ENCODE measurements at regions not wholly inside any gene's neighbourhood (a gene's known extent, or its start where the extent isn't known, plus 50 kb on each side); places are given as distances from the start of the nearest gene placed in this dataset.
A peak's percentile ranks its signal among the peaks of the same experiment; 100 is the strongest.
"Not testable (repeated sequence)": the region's sequence is repeated elsewhere in the genome, so short reads cannot be mapped to it uniquely, and the experiment has no call there.

GRCh38 chr20:48401359-48401758 is 426.4 kb downstream of the PREX1 start:
- peaks cover 17 to 87% of the 10 kb centered on the region in 2 experiments for H3K27me3 ChIP-seq (ENCODE audit: control insufficient read depth in 1 of 2, insufficient read depth in 1 of 2, low read length in 2 of 2)
- H3K4me3 ChIP-seq (ENCODE audit: insufficient read depth in 1 of 2, low read depth in 1 of 2, low read length in 2 of 2) = no peak overlapping the region
- H4K91ac ChIP-seq (ENCODE audit: low read length) = no peak overlapping the region
- no peak overlapping the region for H3K23ac ChIP-seq (ENCODE audit: low read length in 2 of 2)
- peaks cover 31% of the 10 kb centered on the region for H3K4me1 ChIP-seq (ENCODE audit: control insufficient read depth, insufficient read depth, low read depth, low read length)
- WGBS = 69% methylated on average over 3 of the region's 6 CpGs
- H2AFZ ChIP-seq (ENCODE audit: low read depth, low read length) = no peak overlapping the region
- no peak overlapping the region for H3K14ac ChIP-seq (ENCODE audit: low read length in 2 of 2)
- H4K8ac ChIP-seq (ENCODE audit: low read length) = no peak overlapping the region
- H3K9me3 ChIP-seq (ENCODE audit: control insufficient read depth, low read length) = no peaks in the 10 kb centered on the region
- H2AK5ac ChIP-seq (ENCODE audit: low read length, severe bottlenecking) = no peak overlapping the region
- H2BK15ac ChIP-seq (ENCODE audit: low read depth, poor library complexity, severe bottlenecking) = no peak overlapping the region
- H3K36me3 ChIP-seq (ENCODE audit: control insufficient read depth in 1 of 2, insufficient read depth in 2 of 2, low read depth in 1 of 2, low read length in 2 of 2) = no peaks in the 10 kb centered on the region
- no peak overlapping the region for H2BK5ac ChIP-seq (ENCODE audit: low read depth, low read length, poor library complexity, severe bottlenecking)
- H3K18ac ChIP-seq (ENCODE audit: low read depth in 1 of 2, low read length in 2 of 2) = no peak overlapping the region
- H3K4me2 ChIP-seq (ENCODE audit: low read length, poor library complexity, severe bottlenecking) = no peak overlapping the region
- DNase-seq = no peak
- H2BK120ac ChIP-seq (ENCODE audit: low read depth, low read length) = no peak overlapping the region
- H3K4ac ChIP-seq (ENCODE audit: low read depth in 1 of 2, low read length in 2 of 2) = no peak overlapping the region
- no peak overlapping the region for H3K27ac ChIP-seq (ENCODE audit: low read length, poor library complexity, severe bottlenecking)
- H2BK12ac ChIP-seq (ENCODE audit: low read length in 2 of 2) = no peak overlapping the region
- H3K9ac ChIP-seq (ENCODE audit: low read length) = no peak overlapping the region
- H3K79me1 ChIP-seq (replicated peaks; ENCODE audit: low read length, poor library complexity, severe bottlenecking) = no peaks in the 10 kb centered on the region

GRCh38 chr20:48400009-48400408 is 427.8 kb downstream of the PREX1 start:
- Histone ChIP-seq H2BK120ac (ENCODE audit: low read depth, low read length) (no peak overlapping the region), H3K4ac (ENCODE audit: low read depth in 1 of 2, low read length in 2 of 2) (no peak overlapping the region), H2BK15ac (ENCODE audit: low read depth, poor library complexity, severe bottlenecking) (no peak overlapping the region), H3K9me3 (ENCODE audit: control insufficient read depth, low read length) (no peaks in the 10 kb centered on the region), H3K4me1 (ENCODE audit: control insufficient read depth, insufficient read depth, low read depth, low read length) (peaks cover 34% of the 10 kb centered on the region), H4K91ac (ENCODE audit: low read length) (no peak overlapping the region), H3K36me3 (ENCODE audit: control insufficient read depth in 1 of 2, insufficient read depth in 2 of 2, low read depth in 1 of 2, low read length in 2 of 2) (no peaks in the 10 kb centered on the region), H3K79me1 (replicated peaks; ENCODE audit: low read length, poor library complexity, severe bottlenecking) (no peaks in the 10 kb centered on the region), H3K27ac (ENCODE audit: low read length, poor library complexity, severe bottlenecking) (no peak overlapping the region), H2AFZ (ENCODE audit: low read depth, low read length) (no peak overlapping the region), H2AK5ac (ENCODE audit: low read length, severe bottlenecking) (peak overlapping the region; percentile 65), H3K4me2 (ENCODE audit: low read length, poor library complexity, severe bottlenecking) (no peak overlapping the region), H3K14ac (ENCODE audit: low read length in 2 of 2) (no peak overlapping the region), H3K4me3 (ENCODE audit: insufficient read depth in 1 of 2, low read depth in 1 of 2, low read length in 2 of 2) (no peak overlapping the region), H3K9ac (ENCODE audit: low read length) (no peak overlapping the region), H4K8ac (ENCODE audit: low read length) (no peak overlapping the region), H3K18ac (ENCODE audit: low read depth in 1 of 2, low read length in 2 of 2) (no peak overlapping the region), H3K27me3 (ENCODE audit: control insufficient read depth in 1 of 2, insufficient read depth in 1 of 2, low read length in 2 of 2) (peaks cover 17 to 96% of the 10 kb centered on the region in 2 experiments), H3K23ac (ENCODE audit: low read length in 2 of 2) (no peak overlapping the region), H2BK5ac (ENCODE audit: low read depth, low read length, poor library complexity, severe bottlenecking) (no peak overlapping the region), H2BK12ac (ENCODE audit: low read length in 2 of 2) (no peak overlapping the region)
- no peak for DNase-seq
- 77% methylated on average over 7 of the region's 8 CpGs for WGBS

DNA sequence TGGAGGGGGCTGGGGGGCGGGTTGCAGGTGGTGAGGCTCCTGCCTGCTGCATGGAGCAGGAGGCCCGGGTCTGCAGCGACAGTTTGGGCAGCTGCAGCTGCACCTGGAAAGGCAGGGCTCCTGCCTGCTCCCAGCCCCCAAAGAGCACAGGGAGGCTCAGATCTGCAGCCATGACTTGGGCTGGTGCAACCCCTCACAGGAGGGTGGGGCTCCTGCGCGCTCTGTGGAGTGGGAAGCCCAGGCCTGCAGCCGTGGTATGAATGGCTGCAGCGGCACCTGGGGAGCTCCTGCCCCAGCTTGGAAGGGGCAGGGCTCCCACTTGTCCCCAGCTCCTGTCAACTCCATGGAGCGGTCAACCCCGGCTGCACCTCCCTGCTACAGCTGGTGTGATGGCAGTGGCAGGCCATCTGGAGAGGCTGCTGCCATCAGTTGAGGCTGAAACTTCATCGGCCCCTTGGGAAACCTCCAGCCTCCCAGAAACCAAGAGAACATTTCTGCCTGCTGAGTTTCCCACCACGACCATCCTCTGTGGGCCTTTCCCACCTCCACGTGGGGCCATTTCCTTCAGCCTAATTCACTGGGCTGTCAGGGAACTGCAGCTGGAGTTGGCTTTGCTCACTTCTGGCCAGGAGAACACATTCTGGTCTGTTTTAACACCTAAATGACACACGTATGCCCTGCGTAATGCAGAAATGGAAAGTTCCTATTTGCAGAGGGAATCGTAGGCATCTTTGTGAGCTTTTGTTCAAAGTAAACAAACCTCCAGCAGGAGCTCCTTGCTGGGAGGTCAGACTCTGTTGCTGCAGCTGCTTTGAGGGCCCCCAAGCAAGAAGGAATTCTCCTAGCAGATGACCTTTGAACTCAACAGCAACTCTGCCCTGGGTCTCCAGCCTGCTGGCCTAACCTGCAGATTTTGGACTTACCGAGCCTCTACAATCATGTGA is 429.0 kb downstream of the PREX1 start:
- Histone ChIP-seq H3K79me1 (replicated peaks; ENCODE audit: low read length, poor library complexity, severe bottlenecking) (no peaks in the 10 kb centered on the region), H3K18ac (ENCODE audit: low read depth in 1 of 2, low read length in 2 of 2) (no peak overlapping the region), H2BK12ac (ENCODE audit: low read length in 2 of 2) (no peak overlapping the region), H3K4me3 (ENCODE audit: insufficient read depth in 1 of 2, low read depth in 1 of 2, low read length in 2 of 2) (no peak overlapping the region), H4K8ac (ENCODE audit: low read length) (no peak overlapping the region), H2BK120ac (ENCODE audit: low read depth, low read length) (no peak overlapping the region), H3K23ac (ENCODE audit: low read length in 2 of 2) (no peak overlapping the region), H3K36me3 (ENCODE audit: control insufficient read depth in 1 of 2, insufficient read depth in 2 of 2, low read depth in 1 of 2, low read length in 2 of 2) (no peaks in the 10 kb centered on the region), H3K9me3 (ENCODE audit: control insufficient read depth, low read length) (no peaks in the 10 kb centered on the region), H3K4me1 (ENCODE audit: control insufficient read depth, insufficient read depth, low read depth, low read length) (peaks cover 35% of the 10 kb centered on the region), H4K91ac (ENCODE audit: low read length) (no peak overlapping the region), H3K4ac (ENCODE audit: low read depth in 1 of 2, low read length in 2 of 2) (no peak overlapping the region), H3K9ac (ENCODE audit: low read length) (no peak overlapping the region), H3K14ac (ENCODE audit: low read length in 2 of 2) (no peak overlapping the region), H3K4me2 (ENCODE audit: low read length, poor library complexity, severe bottlenecking) (no peak overlapping the region), H3K27ac (ENCODE audit: low read length, poor library complexity, severe bottlenecking) (peak overlapping the region; percentile 80), H2BK5ac (ENCODE audit: low read depth, low read length, poor library complexity, severe bottlenecking) (peak overlapping the region; percentile 69), H3K27me3 (ENCODE audit: control insufficient read depth in 1 of 2, insufficient read depth in 1 of 2, low read length in 2 of 2) (peaks cover 17 to 98% of the 10 kb centered on the region in 2 experiments), H2AK5ac (ENCODE audit: low read length, severe bottlenecking) (peak overlapping the region; percentile 39), H2BK15ac (ENCODE audit: low read depth, poor library complexity, severe bottlenecking) (no peak overlapping the region), H2AFZ (ENCODE audit: low read depth, low read length) (no peak overlapping the region)
- no peak for DNase-seq
- 61% methylated on average over 16 of the region's 16 CpGs for WGBS

GRCh38 chr20:48396981-48397861 is 430.6 kb downstream of the PREX1 start:
- not testable (repeated sequence) for H3K14ac ChIP-seq (ENCODE audit: low read length in 2 of 2); H4K8ac ChIP-seq (ENCODE audit: low read length); H3K23ac ChIP-seq (ENCODE audit: low read length in 2 of 2); H3K4me3 ChIP-seq (ENCODE audit: insufficient read depth in 1 of 2, low read depth in 1 of 2, low read length in 2 of 2); H3K9me3 ChIP-seq (ENCODE audit: control insufficient read depth, low read length); H2BK12ac ChIP-seq (ENCODE audit: low read length in 2 of 2); DNase-seq; H3K79me1 ChIP-seq (replicated peaks; ENCODE audit: low read length, poor library complexity, severe bottlenecking); H4K91ac ChIP-seq (ENCODE audit: low read length); H2BK120ac ChIP-seq (ENCODE audit: low read depth, low read length); H2BK5ac ChIP-seq (ENCODE audit: low read depth, low read length, poor library complexity, severe bottlenecking); H3K4ac ChIP-seq (ENCODE audit: low read depth in 1 of 2, low read length in 2 of 2); H3K18ac ChIP-seq (ENCODE audit: low read depth in 1 of 2, low read length in 2 of 2); H2AFZ ChIP-seq (ENCODE audit: low read depth, low read length); H3K36me3 ChIP-seq (ENCODE audit: control insufficient read depth in 1 of 2, insufficient read depth in 2 of 2, low read depth in 1 of 2, low read length in 2 of 2); H3K4me2 ChIP-seq (ENCODE audit: low read length, poor library complexity, severe bottlenecking); H3K9ac ChIP-seq (ENCODE audit: low read length)
- Histone ChIP-seq H3K4me1 (ENCODE audit: control insufficient read depth, insufficient read depth, low read depth, low read length) (peaks cover 35% of the 10 kb centered on the region), H2AK5ac (ENCODE audit: low read length, severe bottlenecking) (peak overlapping the region; percentile 33), H2BK15ac (ENCODE audit: low read depth, poor library complexity, severe bottlenecking) (peak overlapping the region; percentile 26), H3K27ac (ENCODE audit: low read length, poor library complexity, severe bottlenecking) (peak overlapping the region; percentile 21), H3K27me3 (ENCODE audit: control insufficient read depth in 1 of 2, insufficient read depth in 1 of 2, low read length in 2 of 2) (peaks cover 6 to 98% of the 10 kb centered on the region in 2 experiments)
- WGBS = 78% methylated on average over 15 of the region's 19 CpGs
